Mucosa of descending colon (tissue), 3 donors: ENCODE measurements at regions not wholly inside any gene's neighbourhood (a gene's known extent, or its start where the extent isn't known, plus 50 kb on each side); places are given as distances from the start of the nearest gene placed in this dataset.
"Not testable (repeated sequence)": the region's sequence is repeated elsewhere in the genome, so short reads cannot be mapped to it uniquely, and the experiment has no call there.

ENCODE experiments used
- ATAC-seq: fragments of 200-7000 bp; cut with Tn5 transposase; one replicate; pipeline ENCODE4 v1.9.1; 2020; ENCODE audit warnings: mild to moderate bottlenecking, moderate library complexity
- DNase-seq, 3 donors: peaks; one replicate each; pipeline ENCODE4 v3.0.0-alpha.2; 2020
- H3K36me3 ChIP-seq: fragments of 200-600 bp; one replicate; pipeline ENCODE4 v1.8.0; 2021; ENCODE audit warnings: low read depth, mild to moderate bottlenecking
- H3K4me1 ChIP-seq: fragments of 200-600 bp; one replicate; pipeline ENCODE4 v1.8.0; 2021; ENCODE audit warnings: low read depth, mild to moderate bottlenecking
- H3K4me3 ChIP-seq: fragments of 200-600 bp; one replicate; pipeline ENCODE4 v1.8.0; 2021; ENCODE audit warnings: mild to moderate bottlenecking
- H3K9me3 ChIP-seq: fragments of 200-600 bp; one replicate; pipeline ENCODE4 v1.8.0; 2021; ENCODE audit warnings: mild to moderate bottlenecking
- CTCF ChIP-seq: fragments of 200-600 bp; IDR thresholded peaks from one replicate; pipeline ENCODE4 v1.8.0; 2022; ENCODE audit warnings: antibody characterized with exemption, mild to moderate bottlenecking
- intact Hi-C, 2 donors: fragments of 100-400 bp; cut with DNase I in 1 of 2; cut with micrococcal nuclease in 1 of 2; formaldehyde crosslinking; loops; one replicate each; pipeline versions ENCODE4 v1.11.0 to v1.11.1; 2022; cut with DNase I, micrococcal nuclease
- donor health status: DM: no; HTN: no; CAD: no; lungs with moderate emphysema.
- donor health status: DM: no; HTN: no; CAD: no.
- donor health status: DM: no; HTN: yes; CAD: no.

- no peak for DNase-seq
- ATAC-seq = no peak
- intact Hi-C loops = no loop called here
Measured at GRCh38 chr14:98008381-98009113, 1211.4 kb downstream of the VRK1 start.

GRCh38 chr14:98009177-98009576, 1212.0 kb downstream of the VRK1 start:
- ATAC-seq, intact Hi-C loops, DNase-seq, H3K4me1 ChIP-seq, H3K36me3 ChIP-seq, H3K9me3 ChIP-seq, H3K4me3 ChIP-seq: not testable (repeated sequence)

More at GRCh38 chr14:98008381-98009113, 1211.4 kb downstream of the VRK1 start:
- Histone ChIP-seq H3K4me1 (no peaks in the 10 kb centered on the region), H3K36me3 (no peaks in the 10 kb centered on the region), H3K4me3 (no peak overlapping the region), H3K9me3 (no peaks in the 10 kb centered on the region)
- TF ChIP-seq CTCF = no peak

GRCh38 chr14:98010784-98011183, 1213.6 kb downstream of the VRK1 start:
- intact Hi-C loops = no loop called here
- TF ChIP-seq CTCF = no peak
- H3K36me3 ChIP-seq = no peaks in the 10 kb centered on the region
- H3K4me1 ChIP-seq = no peaks in the 10 kb centered on the region
- DNase-seq (no peak), ATAC-seq (no peak)
- H3K4me3 ChIP-seq = no peak overlapping the region
- no peaks in the 10 kb centered on the region for H3K9me3 ChIP-seq

- Histone ChIP-seq H3K4me1 (no peaks in the 10 kb centered on the region), H3K36me3 (no peaks in the 10 kb centered on the region), H3K4me3 (no peak overlapping the region), H3K9me3 (no peaks in the 10 kb centered on the region)
- no peak for ATAC-seq
- no peak for DNase-seq
- intact Hi-C loops = no loop called here
- TF ChIP-seq CTCF = no peak
Measured at GRCh38 chr14:98014851-98015615, 1217.9 kb downstream of the VRK1 start.

GRCh38 chr14:98015921-98016320, 1218.7 kb downstream of the VRK1 start:
- Histone ChIP-seq H3K4me1 (no peaks in the 10 kb centered on the region), H3K4me3 (no peak overlapping the region), H3K36me3 (no peaks in the 10 kb centered on the region), H3K9me3 (no peaks in the 10 kb centered on the region)
- DNase-seq (no peak), ATAC-seq (no peak)
- intact Hi-C loops = no loop called here
- no peak for TF ChIP-seq CTCF

- no peak for DNase-seq
- no peak for TF ChIP-seq CTCF
- intact Hi-C loops = no loop called here
- no peaks in the 10 kb centered on the region for H3K36me3 ChIP-seq
- no peaks in the 10 kb centered on the region for H3K9me3 ChIP-seq
- H3K4me3 ChIP-seq = no peak overlapping the region
- H3K4me1 ChIP-seq = no peaks in the 10 kb centered on the region
- peak; percentile 29 for ATAC-seq
Measured at GRCh38 chr14:98018628-98019027, 1221.4 kb downstream of the VRK1 start.
